Panc1 (cell line): ENCODE measurements at regions not wholly inside any gene's neighbourhood (a gene's known extent, or its start where the extent isn't known, plus 50 kb on each side); places are given as distances from the start of the nearest gene placed in this dataset.
"Not testable (repeated sequence)": the region's sequence is repeated elsewhere in the genome, so short reads cannot be mapped to it uniquely, and the experiment has no call there.

Experiments used
- ATAC-seq: fragments of 200-7000 bp; cut with Tn5 transposase; 2 replicates; pipeline ENCODE4 v1.9.1; 2020; ENCODE audit warnings: mild to moderate bottlenecking, moderate library complexity
- BruUV-seq: library from RNA; stranded (reverse); fragments of 400-500 nt; replicated peaks from 2 replicates; lab custom pipeline; 2021; lab: Mats Ljungman, UMichigan
- CTCF ChIA-PET: fragments of 300-600 bp; sonication (Branson Sonifier 250); formaldehyde crosslinking; loops from one replicate; lab custom pipeline; 2022; ENCODE audit warnings: antibody characterized with exemption; lab: Charles Lee
- POLR2A ChIA-PET: fragments of 300-600 bp; sonication (Branson Sonifier 250); formaldehyde crosslinking; loops from one replicate; lab custom pipeline; 2022; ENCODE audit warnings: antibody characterized with exemption; lab: Charles Lee
- DNase-seq: peaks from one replicate; pipeline ENCODE4 v3.0.0-alpha.2; 2010; ENCODE audit warnings: low read depth, low spot score
- H3K27ac ChIP-seq: 2 replicates; pipeline ENCODE4 v1.5.1; 2011; ENCODE audit warnings: mild to moderate bottlenecking, low read length, inconsistent platforms
- H3K27me3 ChIP-seq: fragments of 200-500 bp; sonication (Bioruptor generic); 2 replicates; pipeline ENCODE4 v1.6.0; 2014; ENCODE audit warnings: low read length, inconsistent platforms; ENCODE audit not compliant: control insufficient read depth, insufficient read depth
- H3K36me3 ChIP-seq: fragments of 200-500 bp; sonication (Bioruptor generic); 2 replicates; pipeline ENCODE4 v1.5.1; 2014; ENCODE audit warnings: inconsistent platforms, mild to moderate bottlenecking, low read length, moderate library complexity; ENCODE audit not compliant: control insufficient read depth, insufficient read depth
- H3K4me1 ChIP-seq: 2 replicates; pipeline ENCODE4 v1.5.1; 2011; ENCODE audit warnings: inconsistent platforms, mild to moderate bottlenecking, low read length, moderate library complexity; ENCODE audit not compliant: control insufficient read depth, insufficient read depth
- H3K4me3 ChIP-seq, 2 experiments: 2 replicates each; pipeline ENCODE4 v1.5.1; 2011 to 2012; ENCODE audit warnings: low read depth in 2 of 2, low read length in 2 of 2, mild to moderate bottlenecking in 2 of 2, inconsistent platforms in 1 of 2, moderate library complexity in 1 of 2
- H3K9me3 ChIP-seq: fragments of 200-500 bp; sonication (Bioruptor generic); 2 replicates; pipeline ENCODE4 v1.5.1; 2014; ENCODE audit warnings: low read depth, mild to moderate bottlenecking, inconsistent platforms, low read length, moderate library complexity; ENCODE audit not compliant: control insufficient read depth, insufficient read depth
- POLR2AphosphoS5 ChIP-seq: IDR thresholded peaks from 2 replicates; pipeline ENCODE4 v1.6.1; 2012; ENCODE audit warnings: mild to moderate bottlenecking, low read depth, low read length, moderate library complexity
- REST ChIP-seq, 2 experiments: IDR thresholded peaks; 2 replicates each; pipeline ENCODE4 v1.6.1; 2011 to 2012; ENCODE audit warnings: low read depth in 2 of 2, control low read depth in 1 of 2, low read length in 1 of 2, mild to moderate bottlenecking in 1 of 2, moderate library complexity in 1 of 2; ENCODE audit not compliant: insufficient read depth in 1 of 2
- SIN3A ChIP-seq: IDR thresholded peaks from 2 replicates; pipeline ENCODE4 v1.6.1; 2012; ENCODE audit warnings: low read depth, mild to moderate bottlenecking, low read length, moderate library complexity, borderline replicate concordance; ENCODE audit not compliant: insufficient read depth
- TCF7L2 ChIP-seq: IDR thresholded peaks from 2 replicates; pipeline ENCODE4 v1.6.1; 2011; ENCODE audit warnings: mild to moderate bottlenecking, low read depth, low read length, inconsistent platforms
- in situ Hi-C: cut with HindIII; loops from 2 replicates; pipeline ENCODE4 v1.10.0; 2016; ENCODE audit warnings: low sequenced_read_pairs, low pct_unique_long_range_greater_than_20kb
- intact Hi-C: fragments of 100-400 bp; cut with micrococcal nuclease; formaldehyde crosslinking; loops from one replicate; pipeline ENCODE4 v1.10.0; 2022; ENCODE audit not compliant: unreplicated experiment
- TF ChIP-seq, protein P1 (sequence below): fragments of 450-650 bp; IDR thresholded peaks from 2 replicates; pipeline ENCODE4 v1.5.1; 2017; ENCODE audit warnings: mild to moderate bottlenecking

- Histone ChIP-seq H3K36me3 (no peaks in the 10 kb centered on the region), H3K4me1 (no peaks in the 10 kb centered on the region), H3K4me3 (no peak overlapping the region), H3K9me3 (no peaks in the 10 kb centered on the region), H3K27me3 (no peaks in the 10 kb centered on the region), H3K27ac (no peak overlapping the region)
- ChIA-PET POLR2A (no interaction called here), CTCF (no interaction called here)
- BruUV-seq = no TSS peak
- TF ChIP-seq TCF7L2 = no peak
- no peak for TF ChIP-seq POLR2AphosphoS5
- TF ChIP-seq REST (IDR thresholded peaks at IDR 0.05; ENCODE audit: insufficient read depth in 1 of 2, low read depth in 2 of 2, low read length in 1 of 2) = no peak
- TF ChIP-seq, protein P1, sequence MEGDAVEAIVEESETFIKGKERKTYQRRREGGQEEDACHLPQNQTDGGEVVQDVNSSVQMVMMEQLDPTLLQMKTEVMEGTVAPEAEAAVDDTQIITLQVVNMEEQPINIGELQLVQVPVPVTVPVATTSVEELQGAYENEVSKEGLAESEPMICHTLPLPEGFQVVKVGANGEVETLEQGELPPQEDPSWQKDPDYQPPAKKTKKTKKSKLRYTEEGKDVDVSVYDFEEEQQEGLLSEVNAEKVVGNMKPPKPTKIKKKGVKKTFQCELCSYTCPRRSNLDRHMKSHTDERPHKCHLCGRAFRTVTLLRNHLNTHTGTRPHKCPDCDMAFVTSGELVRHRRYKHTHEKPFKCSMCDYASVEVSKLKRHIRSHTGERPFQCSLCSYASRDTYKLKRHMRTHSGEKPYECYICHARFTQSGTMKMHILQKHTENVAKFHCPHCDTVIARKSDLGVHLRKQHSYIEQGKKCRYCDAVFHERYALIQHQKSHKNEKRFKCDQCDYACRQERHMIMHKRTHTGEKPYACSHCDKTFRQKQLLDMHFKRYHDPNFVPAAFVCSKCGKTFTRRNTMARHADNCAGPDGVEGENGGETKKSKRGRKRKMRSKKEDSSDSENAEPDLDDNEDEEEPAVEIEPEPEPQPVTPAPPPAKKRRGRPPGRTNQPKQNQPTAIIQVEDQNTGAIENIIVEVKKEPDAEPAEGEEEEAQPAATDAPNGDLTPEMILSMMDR = no peak
- no peak for TF ChIP-seq SIN3A
- DNase-seq (no peak), ATAC-seq (no peak)
- intact Hi-C loops = no loop called here
- in situ Hi-C loops = no loop called here
Measured at GRCh38 chr16:14384745-14385144, 245.3 kb downstream of the PARN start.

- in situ Hi-C loops, POLR2A ChIA-PET, H3K27ac ChIP-seq, H3K36me3 ChIP-seq, H3K27me3 ChIP-seq, CTCF ChIA-PET, H3K4me3 ChIP-seq, H3K4me1 ChIP-seq, DNase-seq, intact Hi-C loops, H3K9me3 ChIP-seq, BruUV-seq, ATAC-seq: not testable (repeated sequence)
Measured at GRCh38 chr16:14383844-14384243, 246.2 kb downstream of the PARN start.

GRCh38 chr16:14378689-14379467 lies 251.2 kb downstream of the PARN start:
- H3K4me1 ChIP-seq = no peaks in the 10 kb centered on the region
- peak; percentile 44; the same call in 1 of the 2 replicates for ATAC-seq
- H3K27me3 ChIP-seq = no peaks in the 10 kb centered on the region
- BruUV-seq = no TSS peak
- in situ Hi-C loops = no loop called here
- CTCF ChIA-PET = interaction anchor here (0.7 kb wide), 1 partner anchor 19 kb away, joined by 4 read pairs; no protein-coding TSS in a partner anchor
- no peak for DNase-seq
- no peaks in the 10 kb centered on the region for H3K9me3 ChIP-seq
- no peaks in the 10 kb centered on the region for H3K36me3 ChIP-seq
- POLR2A ChIA-PET = interaction anchor here (0.7 kb wide), 1 partner anchor 75 kb away, joined by 9 read pairs; no protein-coding TSS in a partner anchor
- no peak overlapping the region for H3K4me3 ChIP-seq
- TF ChIP-seq, protein P1 = no peak
- TF ChIP-seq SIN3A (no peak), TCF7L2 (no peak), REST (IDR thresholded peaks at IDR 0.05; ENCODE audit: insufficient read depth in 1 of 2, low read depth in 2 of 2, low read length in 1 of 2) (no peak), POLR2AphosphoS5 (no peak)
- no peak overlapping the region for H3K27ac ChIP-seq
- intact Hi-C loops = no loop called here
